GM12873 (cell line): ENCODE measurements at regions not wholly inside any gene's neighbourhood (a gene's known extent, or its start where the extent isn't known, plus 50 kb on each side); places are given as distances from the start of the nearest gene placed in this dataset.

Source experiments
- CTCF ChIP-seq: IDR thresholded peaks from 2 replicates; pipeline ENCODE4 v1.5.1; 2012; ENCODE audit warnings: low read depth, mild to moderate bottlenecking, moderate library complexity, low read length, control low read depth; ENCODE audit not compliant: insufficient read depth; ENCODE audit errors: missing control alignments

GRCh38 chr10:35924759-35925158 is 282.7 kb upstream of the FZD8 start:
- TF ChIP-seq CTCF: no peak

GRCh38 chr10:35922876-35923600 is 280.9 kb upstream of the FZD8 start:
- TF ChIP-seq CTCF: no peak

- TF ChIP-seq CTCF: no peak
Observed at GRCh38 chr10:35921866-35922350, 279.8 kb upstream of the FZD8 start.

GRCh38 chr10:35916791-35917190 is 274.7 kb upstream of the FZD8 start:
- TF ChIP-seq CTCF: peak; percentile 17

- TF ChIP-seq CTCF: no peak
Observed at GRCh38 chr10:35913628-35914027, 271.5 kb upstream of the FZD8 start.

- TF ChIP-seq CTCF: no peak
Observed at GRCh38 chr10:35912615-35913569, 270.8 kb upstream of the FZD8 start.

GRCh38 chr10:35911954-35912353 is 269.9 kb upstream of the FZD8 start:
- TF ChIP-seq CTCF: no peak
